Renal cortical epithelial cell (primary cell): ENCODE measurements at regions not wholly inside any gene's neighbourhood (a gene's known extent, or its start where the extent isn't known, plus 50 kb on each side); places are given as distances from the start of the nearest gene placed in this dataset.
A peak's percentile ranks its signal among the peaks of the same experiment; 100 is the strongest.

ENCODE experiments used
- DNase-seq: peaks from one replicate; pipeline ENCODE4 v3.0.0-alpha.2; 2011; ENCODE audit warnings: low read depth

- DNase-seq, result no peak
Observed at GRCh38 chr12:105843986-105844760, 294.6 kb downstream of the NUAK1 start.

- DNase-seq, result no peak
Observed at GRCh38 chr12:105846331-105846730, 292.4 kb downstream of the NUAK1 start.

GRCh38 chr12:105847068-105847467, 291.7 kb downstream of the NUAK1 start:
- DNase-seq, result no peak

- no peak for DNase-seq
Observed at GRCh38 chr12:105848286-105848685, 290.5 kb downstream of the NUAK1 start.

GRCh38 chr12:105850103-105850968, 288.4 kb downstream of the NUAK1 start:
- DNase-seq, result peak; percentile 16

GRCh38 chr12:105852496-105852895, 286.3 kb downstream of the NUAK1 start:
- DNase-seq, result peak; percentile 4

GRCh38 chr12:105852951-105853350, 285.8 kb downstream of the NUAK1 start:
- no peak for DNase-seq

- DNase-seq, result no peak
Observed at GRCh38 chr12:105854071-105854470, 284.7 kb downstream of the NUAK1 start.

- no peak for DNase-seq
Observed at GRCh38 chr12:105855361-105856047, 283.2 kb downstream of the NUAK1 start.

GRCh38 chr12:105856048-105856405, 282.7 kb downstream of the NUAK1 start:
- no peak for DNase-seq

- DNase-seq, result no peak
Observed at GRCh38 chr12:105858981-105859710, 279.6 kb downstream of the NUAK1 start.

GRCh38 chr12:105860561-105861207, 278.1 kb downstream of the NUAK1 start:
- no peak for DNase-seq

- DNase-seq, result no peak
Observed at GRCh38 chr12:105861227-105861626, 277.5 kb downstream of the NUAK1 start.

- DNase-seq, result no peak
Observed at GRCh38 chr12:105862163-105862821, 276.5 kb downstream of the NUAK1 start.

GRCh38 chr12:105864316-105864715, 274.4 kb downstream of the NUAK1 start:
- no peak for DNase-seq

- DNase-seq, result no peak
Observed at GRCh38 chr12:105864901-105865300, 273.9 kb downstream of the NUAK1 start.

GRCh38 chr12:105865886-105866285, 272.9 kb downstream of the NUAK1 start:
- no peak for DNase-seq

GRCh38 chr12:105874121-105874520, 264.6 kb downstream of the NUAK1 start:
- DNase-seq, result no peak

GRCh38 chr12:105876396-105876927, 262.3 kb downstream of the NUAK1 start:
- DNase-seq, result no peak

- DNase-seq, result no peak
Observed at GRCh38 chr12:105878964-105879363, 259.8 kb downstream of the NUAK1 start.
